ENCODE measurements at regions not wholly inside any gene's neighbourhood (a gene's known extent, or its start where the extent isn't known, plus 50 kb on each side); places are given as distances from the start of the nearest gene placed in this dataset.

DNA sequence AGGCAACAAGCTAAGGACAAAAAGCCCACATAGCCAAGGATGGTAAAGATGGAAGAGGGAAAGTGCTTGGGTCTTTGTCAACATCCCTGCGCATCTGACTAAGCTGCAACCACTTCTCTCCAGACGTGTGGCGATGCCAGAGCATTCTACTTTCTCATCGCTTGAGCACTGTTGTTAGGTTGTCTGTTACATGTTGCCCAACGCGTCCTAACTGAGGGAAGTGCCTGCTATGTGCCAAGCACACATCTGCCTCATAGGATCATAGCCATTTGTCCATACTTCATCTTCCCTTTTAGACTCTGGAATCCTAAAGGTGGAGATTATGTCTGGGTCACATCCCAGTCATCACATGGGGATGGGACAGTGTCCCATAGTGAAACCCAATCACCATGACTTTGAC is 464.9 kb downstream of the MATN1 start:
- DNase-seq (ENCODE audit: missing footprints) (no peak), ATAC-seq (no peak)
- intact Hi-C loops (cut with DNase I) = no loop called here

DNA sequence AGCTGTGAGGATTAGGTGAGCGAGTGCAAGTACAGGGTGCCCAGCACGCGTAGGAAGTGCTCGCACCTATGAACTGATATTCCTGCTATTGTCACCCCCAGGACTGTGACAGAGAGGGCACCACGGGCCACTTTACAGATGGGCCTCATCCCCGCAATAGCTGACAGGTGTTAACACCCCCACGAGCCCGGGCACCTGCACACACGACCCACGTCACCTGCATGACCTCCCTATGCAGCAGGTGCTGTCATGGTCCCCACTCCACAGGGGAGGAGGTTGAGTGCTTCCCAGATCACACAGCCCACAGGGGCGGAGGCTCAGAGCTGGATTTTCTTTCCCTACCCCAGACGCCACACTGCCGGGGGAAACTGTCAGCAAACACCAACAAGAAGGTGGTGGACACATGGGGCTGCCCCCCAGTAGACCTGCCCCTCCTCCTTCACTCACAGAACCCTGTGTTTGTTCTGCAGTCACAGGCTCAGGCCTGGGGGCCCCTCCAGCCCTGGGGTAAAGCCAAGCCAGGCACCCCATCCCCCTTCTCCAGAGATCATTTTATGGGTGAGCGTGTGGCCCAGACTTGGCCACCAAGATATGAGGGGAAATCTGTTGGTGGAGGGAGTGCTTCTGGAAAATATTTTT is 465.5 kb downstream of the MATN1 start:
- no peak for DNase-seq (ENCODE audit: missing footprints)
- no peak for ATAC-seq
- intact Hi-C loops (cut with DNase I) = no loop called here

DNA sequence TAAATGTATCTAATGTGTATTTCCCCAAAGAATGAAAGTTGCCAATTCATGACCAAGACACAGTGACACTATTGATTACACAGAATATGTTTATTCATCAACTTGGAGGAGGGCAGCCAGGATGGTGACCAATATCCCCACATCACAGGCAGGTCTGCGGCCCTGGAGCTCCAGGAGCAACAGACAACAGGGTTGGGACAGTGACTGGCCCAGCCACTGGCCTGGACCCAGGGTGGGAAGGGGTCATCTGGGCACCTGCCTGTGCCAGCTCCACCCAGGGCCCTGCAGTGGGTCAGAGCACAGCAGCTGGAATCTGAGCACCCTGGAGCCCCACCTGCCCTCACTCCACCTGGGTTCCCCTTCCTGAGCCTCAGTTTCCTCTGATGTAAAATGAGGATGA is 466.1 kb downstream of the MATN1 start:
- ATAC-seq (no peak), DNase-seq (ENCODE audit: missing footprints) (no peak)
- intact Hi-C loops (cut with DNase I) = no loop called here

DNA sequence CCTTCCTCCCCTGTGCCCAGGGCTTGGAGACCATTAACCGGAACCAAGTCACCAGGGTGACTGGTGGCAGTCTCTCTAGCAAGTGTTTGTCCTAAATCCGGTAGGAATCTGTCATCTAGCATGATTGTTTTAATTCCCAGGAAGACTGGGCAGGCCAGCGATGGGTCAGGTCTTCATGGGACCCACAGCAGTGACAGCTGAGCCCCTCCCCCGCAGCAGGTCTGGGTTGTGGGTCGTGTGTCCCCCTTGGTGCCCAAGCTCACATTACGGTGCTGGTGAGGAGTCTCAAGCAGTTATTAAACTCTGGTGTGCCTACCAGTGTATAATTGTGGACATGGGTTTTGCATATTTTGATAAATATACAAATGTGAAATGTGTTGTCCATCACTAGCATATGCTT is 466.5 kb downstream of the MATN1 start:
- intact Hi-C loops (cut with DNase I) = no loop called here
- DNase-seq (ENCODE audit: missing footprints) = no peak
- ATAC-seq = no peak

DNA sequence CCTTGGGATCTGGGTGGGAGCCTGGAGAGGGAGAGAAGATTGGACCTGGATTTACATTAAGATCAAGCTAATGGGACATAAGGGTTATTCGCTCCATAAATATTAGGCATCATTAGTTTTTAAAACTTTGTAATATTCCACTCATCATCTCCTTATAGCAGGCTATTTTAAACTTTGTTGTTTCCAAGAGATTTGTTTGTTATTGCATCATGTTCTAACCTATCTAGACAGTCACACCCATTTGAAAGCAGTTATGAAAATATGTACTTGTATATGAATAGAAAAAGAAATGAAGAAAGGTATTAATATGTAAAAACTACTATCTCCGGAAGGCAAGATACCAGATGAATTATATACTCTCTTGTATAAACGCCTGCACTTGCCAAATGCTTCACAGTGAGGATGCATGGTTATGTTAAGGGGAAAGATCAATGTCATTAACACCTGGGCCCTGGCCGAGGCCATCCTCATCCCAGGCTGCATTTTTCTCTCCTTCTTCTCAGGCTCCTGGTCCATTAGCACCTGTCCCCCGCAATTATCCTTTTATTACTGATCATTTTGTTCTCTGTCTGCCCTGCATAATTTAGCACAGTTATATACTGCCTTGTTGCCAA is 468.2 kb downstream of the MATN1 start:
- no peak for ATAC-seq
- no peak for DNase-seq (ENCODE audit: missing footprints)
- intact Hi-C loops (cut with DNase I) = no loop called here

DNA sequence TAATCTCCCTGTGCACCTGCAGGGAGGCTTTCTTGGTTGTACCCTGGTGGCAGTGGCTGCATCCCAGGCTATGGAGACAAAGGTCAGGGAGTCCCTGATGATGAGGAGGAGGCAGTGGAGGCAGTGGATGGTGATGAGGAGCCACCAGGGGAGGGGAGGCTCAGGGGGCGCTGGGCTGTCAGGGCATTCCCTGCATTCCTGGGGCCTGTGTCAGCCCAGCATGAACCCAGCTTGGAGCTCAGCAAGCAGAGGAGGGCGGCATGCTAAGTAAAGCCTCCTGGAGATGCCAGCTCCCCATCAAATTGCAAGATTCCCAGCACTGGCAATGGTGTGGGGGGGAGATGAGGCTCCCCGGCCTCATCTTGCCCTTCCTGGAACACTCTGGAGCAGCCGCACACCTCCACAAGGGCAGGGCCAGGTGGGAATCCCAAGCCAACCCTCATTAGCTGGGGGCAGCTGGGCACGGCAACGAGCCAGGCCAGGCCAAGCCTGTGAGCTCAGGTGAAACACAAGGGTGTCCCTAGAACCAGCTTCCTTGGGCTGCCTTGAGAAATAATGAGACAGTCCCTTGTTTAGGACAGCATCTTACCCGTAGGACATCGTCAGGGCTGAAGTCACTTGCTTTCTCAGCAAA is 469.5 kb downstream of the MATN1 start:
- intact Hi-C loops (cut with DNase I) = no loop called here
- DNase-seq (ENCODE audit: missing footprints) (no peak), ATAC-seq (no peak)

DNA sequence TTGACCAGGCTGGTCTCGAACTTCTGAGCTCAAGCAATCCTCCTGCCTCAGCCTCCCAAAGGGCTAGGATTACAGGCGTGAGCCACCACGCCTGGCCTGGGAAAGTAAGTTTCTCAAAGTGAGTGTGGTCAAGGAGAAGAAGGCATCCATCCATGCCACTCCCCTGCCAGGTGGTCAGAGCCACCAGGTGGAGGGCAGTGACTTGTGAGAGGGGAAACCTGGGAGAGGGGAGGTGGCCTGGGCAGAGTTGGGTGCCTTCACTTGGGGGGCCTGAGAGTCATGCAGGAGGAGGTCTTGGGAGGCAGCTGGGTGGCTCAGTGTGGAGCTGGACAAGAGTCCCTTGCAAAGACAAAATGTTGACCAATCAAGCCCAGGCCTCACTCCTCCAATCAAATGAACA is 470.0 kb downstream of the MATN1 start:
- ATAC-seq (no peak), DNase-seq (ENCODE audit: missing footprints) (no peak)
- intact Hi-C loops (cut with DNase I) = no loop called here

DNA sequence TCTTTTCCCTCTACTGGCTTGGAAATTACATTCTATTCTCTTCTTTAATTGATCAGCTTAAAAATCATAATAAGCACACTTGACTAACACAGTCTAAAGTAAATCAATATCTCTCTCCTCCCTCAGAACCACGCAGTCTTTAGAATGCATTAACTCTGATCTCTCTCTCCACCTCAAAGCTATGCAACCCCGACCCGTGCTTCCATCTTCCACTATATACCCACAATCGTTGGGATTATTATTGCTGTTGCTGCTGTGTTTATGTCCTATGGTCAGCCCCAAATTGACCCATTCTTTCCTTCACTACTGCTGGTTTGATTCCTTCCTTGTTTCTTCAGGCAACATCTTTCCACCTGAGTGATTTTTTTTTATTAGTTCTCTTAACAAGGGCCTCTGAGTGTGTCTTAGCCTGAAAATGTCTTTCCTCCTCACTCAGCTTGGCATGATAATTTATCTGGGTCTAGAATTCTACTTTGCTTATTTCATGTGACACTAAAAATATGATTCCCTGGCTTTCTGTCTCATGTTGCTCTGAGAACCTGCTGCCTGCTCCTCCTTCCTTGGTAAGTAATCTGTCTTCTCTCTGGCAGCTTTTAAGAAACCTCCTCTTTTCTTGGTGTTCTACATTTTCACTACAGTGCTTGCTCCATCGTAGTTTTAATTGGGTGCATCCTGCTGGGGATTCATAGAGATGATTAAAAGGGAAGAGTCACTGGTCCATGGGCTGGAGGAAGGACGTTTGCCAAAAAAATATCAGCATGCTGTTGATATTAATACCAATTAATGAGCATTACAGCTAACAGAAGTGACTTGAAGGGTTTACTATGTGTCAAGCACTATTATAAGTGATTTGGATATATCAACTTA is 472.2 kb downstream of the MATN1 start:
- no peak for DNase-seq (ENCODE audit: missing footprints)
- no peak for ATAC-seq
- intact Hi-C loops (cut with DNase I) = no loop called here

DNA sequence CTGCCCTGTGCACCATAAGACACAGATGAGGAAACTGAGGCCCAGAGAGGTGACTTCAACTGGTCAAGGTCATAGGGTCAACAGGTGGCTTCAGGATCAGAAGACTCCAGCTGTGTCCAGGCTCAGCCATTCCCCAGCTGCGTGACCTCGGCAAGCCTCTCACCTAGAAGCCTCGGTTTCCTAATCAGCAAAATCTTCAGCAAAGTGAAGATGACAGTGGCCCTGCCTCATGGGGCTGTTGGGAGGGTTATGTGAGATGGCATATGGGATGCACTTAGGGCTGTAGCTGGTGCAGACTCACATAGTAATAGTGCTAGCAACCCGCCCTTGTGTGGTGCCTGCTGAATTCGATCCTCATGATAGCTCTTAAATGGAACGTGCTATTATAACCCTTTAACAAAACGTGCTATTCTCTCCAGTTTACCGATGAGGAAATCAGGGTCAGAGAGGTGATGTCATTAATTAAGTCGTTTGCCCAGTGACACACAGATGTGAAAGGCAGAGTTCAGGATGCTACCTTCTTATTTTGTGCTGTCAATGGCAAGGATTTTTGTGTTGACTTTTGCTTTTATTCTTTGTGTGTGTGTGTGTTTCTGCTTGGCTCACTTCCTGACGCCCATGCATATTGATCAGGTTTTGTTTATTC is 472.9 kb downstream of the MATN1 start:
- DNase-seq (ENCODE audit: missing footprints) = no peak
- intact Hi-C loops (cut with DNase I) = no loop called here
- ATAC-seq = no peak

DNA sequence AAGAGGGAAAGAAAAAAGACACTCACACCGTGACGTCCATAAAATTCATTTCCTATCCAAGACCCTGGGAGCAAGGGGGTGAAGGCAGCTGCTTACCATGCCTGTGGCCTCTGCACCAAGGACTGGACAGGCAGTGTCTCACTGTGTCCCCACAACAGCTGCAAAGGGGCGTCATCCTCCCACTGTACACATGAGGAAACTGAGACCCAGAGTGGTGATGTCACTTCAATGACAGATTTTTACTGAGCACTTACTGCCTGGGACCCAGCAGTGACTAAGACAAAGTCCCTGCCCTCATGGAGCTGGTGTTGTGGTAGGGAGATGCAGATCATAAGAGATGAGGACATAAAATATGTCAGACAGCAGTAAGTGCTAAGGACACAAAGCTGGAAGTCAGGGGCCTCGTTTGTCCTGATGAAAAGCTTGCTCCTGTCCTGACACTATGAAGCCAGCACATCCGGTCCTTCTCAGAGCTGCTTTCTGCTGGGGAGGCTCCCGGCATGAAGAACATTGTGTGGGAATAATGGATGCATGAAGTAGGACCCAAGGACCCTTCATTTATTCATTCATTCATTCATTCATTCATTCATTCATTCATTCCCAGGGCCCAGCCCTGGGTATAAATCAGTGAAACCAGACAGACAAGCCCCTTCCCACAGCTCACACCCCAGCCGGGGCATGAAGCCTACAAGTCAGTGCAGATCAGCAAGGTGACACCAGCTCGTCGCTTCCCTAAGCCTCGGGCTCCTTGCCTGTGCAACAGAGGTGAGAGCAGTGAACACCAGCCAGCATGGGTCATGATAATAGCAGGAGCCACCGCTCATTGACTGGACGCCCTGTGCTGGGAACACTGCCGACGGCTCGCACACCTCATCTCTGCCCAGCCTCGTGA is 473.7 kb downstream of the MATN1 start:
- ATAC-seq (no peak), DNase-seq (ENCODE audit: missing footprints) (no peak)
- intact Hi-C loops (cut with DNase I) = no loop called here

DNA sequence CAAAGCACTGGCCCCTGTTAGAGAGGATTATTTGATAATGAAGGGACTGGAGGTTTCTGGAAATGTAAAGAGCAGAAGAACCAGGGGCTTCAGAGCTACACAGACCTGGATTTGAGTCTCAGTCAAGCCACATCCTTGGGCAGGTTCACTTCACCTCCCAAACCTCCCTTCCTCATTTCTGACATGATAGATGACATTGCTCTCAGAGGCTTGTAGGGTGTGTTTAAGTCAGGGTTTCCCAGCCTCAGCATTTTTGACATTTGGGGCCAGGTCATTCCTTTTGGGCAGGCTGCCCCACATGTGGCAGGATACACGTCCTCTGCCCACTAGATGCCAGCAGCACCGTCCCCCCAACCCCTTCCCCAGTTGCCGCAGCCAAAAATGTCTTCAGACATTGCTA is 474.6 kb downstream of the MATN1 start:
- DNase-seq (ENCODE audit: missing footprints) (no peak), ATAC-seq (no peak)
- intact Hi-C loops (cut with DNase I) = no loop called here

DNA sequence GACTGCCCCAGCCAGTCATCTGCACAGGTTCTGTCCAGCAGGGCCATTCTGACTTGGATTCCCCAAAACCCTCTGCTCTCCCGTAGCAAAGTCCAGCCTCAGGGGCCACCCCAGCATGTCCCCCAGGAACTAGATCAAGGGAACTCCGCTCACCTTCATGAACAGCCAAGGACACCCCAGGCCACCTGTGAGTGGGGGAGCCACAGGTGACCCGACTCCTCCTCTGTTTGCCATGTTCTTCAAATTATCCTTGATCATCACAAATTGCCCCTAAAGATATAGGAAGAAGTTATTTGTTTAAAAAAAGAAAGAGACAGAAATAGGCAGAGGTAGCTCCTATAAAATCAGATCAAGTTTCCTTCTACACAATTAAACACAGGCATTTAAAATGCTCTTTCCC is 475.0 kb downstream of the MATN1 start:
- DNase-seq (ENCODE audit: missing footprints) (no peak), ATAC-seq (no peak)
- intact Hi-C loops (cut with DNase I) = no loop called here

DNA sequence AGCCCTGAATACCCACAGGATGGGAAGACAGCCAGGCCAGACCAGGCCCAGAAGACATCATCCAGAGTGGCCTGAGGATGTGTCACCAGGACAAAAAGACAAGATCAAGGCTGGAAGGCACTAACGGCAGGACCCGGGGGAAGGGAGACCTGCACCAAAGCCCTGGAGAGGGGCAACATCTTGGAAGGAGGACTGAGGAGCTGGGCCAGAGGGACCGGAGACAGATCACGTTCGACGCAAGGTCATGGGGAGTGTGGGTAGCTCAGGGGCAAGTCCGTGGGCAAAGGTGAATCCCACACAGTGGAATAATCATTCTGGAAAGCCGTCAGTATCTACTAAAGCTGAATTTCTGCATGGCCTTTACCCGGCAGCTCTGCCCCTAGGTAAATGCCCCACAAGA is 478.6 kb downstream of the MATN1 start:
- DNase-seq (ENCODE audit: missing footprints) (no peak), ATAC-seq (no peak)
- intact Hi-C loops (cut with DNase I) = no loop called here

DNA sequence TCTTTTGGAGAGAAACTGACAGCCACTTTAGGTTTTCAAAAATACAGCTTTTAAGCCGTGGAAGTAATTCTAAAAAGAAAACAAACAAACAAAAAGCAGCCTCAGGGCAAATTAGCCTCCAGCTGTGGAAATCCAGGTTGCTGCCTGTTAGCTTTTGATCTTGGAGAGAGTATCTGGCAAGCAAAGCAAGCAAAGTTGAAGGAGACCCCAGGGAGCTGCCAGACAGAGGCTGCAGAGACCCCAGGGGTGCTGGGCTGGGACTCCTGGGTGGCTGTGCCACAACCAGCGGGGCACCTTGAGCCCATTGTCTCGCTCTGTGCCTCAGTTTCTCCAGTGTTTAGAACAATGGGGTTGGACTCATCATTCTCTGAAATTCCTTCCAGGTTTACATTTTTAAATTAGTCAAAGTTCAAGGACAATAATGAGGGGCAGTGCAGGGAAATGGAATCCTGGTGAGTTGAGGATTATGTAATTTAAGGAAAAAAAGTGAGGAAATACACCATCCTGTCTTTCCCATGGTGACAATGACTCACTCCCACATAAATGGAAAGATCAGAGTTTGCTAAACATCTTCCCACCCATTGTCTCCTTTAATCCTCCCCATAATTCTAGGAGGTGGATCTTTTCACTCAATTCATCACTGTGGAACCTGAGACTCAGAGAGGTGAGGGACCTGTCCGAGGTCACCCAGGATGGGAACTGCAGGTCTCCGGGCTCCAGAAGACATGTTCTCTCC is 480.5 kb downstream of the MATN1 start:
- DNase-seq (ENCODE audit: missing footprints) (no peak), ATAC-seq (no peak)
- intact Hi-C loops (cut with DNase I) = no loop called here

DNA sequence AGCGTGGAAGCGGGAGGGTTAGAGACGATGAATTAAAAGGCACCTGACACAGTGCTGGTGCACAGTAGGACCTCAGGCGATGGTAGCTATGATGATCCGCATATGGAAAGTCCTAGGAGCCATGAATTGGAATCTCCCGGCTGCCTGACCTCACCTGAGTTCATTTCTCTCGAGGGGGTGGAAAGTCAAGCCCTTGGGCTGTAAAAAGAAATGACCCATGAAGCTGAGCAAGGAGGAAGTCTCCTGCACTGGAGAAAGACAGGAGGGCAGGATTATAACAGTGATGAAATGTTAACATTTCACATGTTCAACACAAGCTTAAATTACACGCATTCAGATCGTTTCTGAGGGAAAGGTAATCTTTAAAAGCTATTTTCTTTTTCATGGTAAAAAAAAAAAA is 481.2 kb downstream of the MATN1 start:
- ATAC-seq (no peak), DNase-seq (ENCODE audit: missing footprints) (no peak)
- intact Hi-C loops (cut with DNase I) = no loop called here

DNA sequence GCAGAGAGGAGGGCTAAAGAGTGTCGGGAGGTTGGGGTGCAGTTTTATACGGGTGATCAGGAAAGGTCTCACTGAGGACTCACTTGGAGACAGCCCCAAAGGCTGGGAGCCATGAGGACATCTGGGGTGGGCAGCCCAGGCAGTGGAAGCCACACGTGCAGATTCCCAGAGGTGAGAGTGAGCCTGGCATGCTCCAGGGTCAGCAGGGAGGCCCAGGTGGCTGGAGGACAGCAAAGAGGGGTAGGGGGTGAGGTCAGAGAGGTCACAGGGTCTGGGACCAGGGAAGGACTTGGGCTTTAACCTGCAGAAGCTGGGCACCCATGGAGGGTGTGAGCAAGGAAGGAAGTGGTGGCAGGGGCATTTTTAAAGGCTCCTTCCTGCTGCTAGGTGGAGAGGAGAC is 481.7 kb downstream of the MATN1 start:
- no peak for ATAC-seq
- no peak for DNase-seq (ENCODE audit: missing footprints)
- intact Hi-C loops (cut with DNase I) = no loop called here

DNA sequence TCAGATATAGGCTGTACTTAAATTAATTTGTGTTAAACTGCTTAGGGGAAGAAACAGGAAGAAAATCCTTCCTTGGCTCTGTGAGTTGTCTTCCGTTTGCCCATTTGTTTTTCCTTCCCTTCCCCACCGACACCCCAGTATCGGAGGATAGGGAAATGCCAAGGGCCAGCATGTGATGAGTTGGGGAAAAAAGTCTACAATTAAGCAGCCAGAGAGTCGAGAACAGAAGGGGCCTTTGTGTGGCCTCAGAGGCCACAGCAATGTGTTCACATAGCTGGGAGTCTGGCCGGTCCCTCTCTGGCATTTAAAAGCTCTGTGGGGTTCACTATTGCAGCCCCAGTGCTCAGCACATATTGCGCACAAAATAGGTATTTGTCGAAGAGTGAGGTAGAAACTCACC is 489.3 kb downstream of the MATN1 start:
- intact Hi-C loops (cut with DNase I) = no loop called here
- no peak for ATAC-seq
- DNase-seq (ENCODE audit: missing footprints) = no peak
